H9 (cell line): ENCODE measurements at regions not wholly inside any gene's neighbourhood (a gene's known extent, or its start where the extent isn't known, plus 50 kb on each side); places are given as distances from the start of the nearest gene placed in this dataset.

Experiments used
- DNase-seq: peaks from one replicate; pipeline ENCODE4 v3.0.0-alpha.2; 2017
- H2AFZ ChIP-seq: one replicate; pipeline ENCODE4 v1.6.1; 2013; ENCODE audit warnings: mild to moderate bottlenecking, low read length, control low read depth, moderate library complexity
- H2AK5ac ChIP-seq: 2 replicates; pipeline ENCODE4 v1.6.1; 2013; ENCODE audit warnings: low read length, control low read depth, mixed read lengths; ENCODE audit not compliant: insufficient read length
- H2BK120ac ChIP-seq: one replicate; pipeline ENCODE4 v1.6.1; 2013; ENCODE audit warnings: low read depth, mild to moderate bottlenecking, low read length, control low read depth, inconsistent platforms; ENCODE audit not compliant: poor library complexity, severe bottlenecking
- H2BK12ac ChIP-seq: 2 replicates; pipeline ENCODE4 v1.6.1; 2013; ENCODE audit warnings: low read length, control low read depth, mixed read lengths, low read depth; ENCODE audit not compliant: insufficient read length
- H2BK15ac ChIP-seq: 2 replicates; pipeline ENCODE4 v1.6.1; 2013; ENCODE audit warnings: low read depth, low read length, control low read depth
- H2BK20ac ChIP-seq: one replicate; pipeline ENCODE4 v1.6.1; 2013; ENCODE audit warnings: low read depth, mild to moderate bottlenecking, low read length, control low read depth, inconsistent platforms; ENCODE audit not compliant: poor library complexity, severe bottlenecking
- H2BK5ac ChIP-seq: 2 replicates; pipeline ENCODE4 v1.6.1; 2013; ENCODE audit warnings: low read length, control low read depth, mixed read lengths; ENCODE audit not compliant: insufficient read length
- H3K14ac ChIP-seq: 2 replicates; pipeline ENCODE4 v1.6.1; 2013; ENCODE audit warnings: low read length, control low read depth; ENCODE audit not compliant: insufficient read depth
- H3K18ac ChIP-seq: 2 replicates; pipeline ENCODE4 v1.6.1; 2013; ENCODE audit warnings: low read depth, mild to moderate bottlenecking, mixed read lengths, low read length, control low read depth; ENCODE audit not compliant: insufficient read length
- H3K23ac ChIP-seq: 2 replicates; pipeline ENCODE4 v1.6.1; 2013; ENCODE audit warnings: low read length, control low read depth, mixed read lengths, low read depth; ENCODE audit not compliant: insufficient read length
- H3K23me2 ChIP-seq: 2 replicates; pipeline ENCODE4 v1.6.1; 2013; ENCODE audit warnings: low read depth, mild to moderate bottlenecking, mixed read lengths, low read length, control low read depth; ENCODE audit not compliant: insufficient read length, poor library complexity, severe bottlenecking
- H3K27ac ChIP-seq: 2 replicates; pipeline ENCODE4 v1.5.1; 2013; ENCODE audit warnings: low read length, control low read depth, mixed read lengths, low read depth; ENCODE audit not compliant: insufficient read length
- H3K27me3 ChIP-seq: 2 replicates; pipeline ENCODE4 v1.6.1; 2013; ENCODE audit warnings: low read length, control low read depth, inconsistent platforms; ENCODE audit not compliant: insufficient read depth
- H3K4ac ChIP-seq: 2 replicates; pipeline ENCODE4 v1.6.1; 2013; ENCODE audit warnings: low read depth, mild to moderate bottlenecking, control low read depth, inconsistent platforms, low read length, moderate library complexity
- H3K4me1 ChIP-seq: 2 replicates; pipeline ENCODE4 v1.6.1; 2013; ENCODE audit warnings: low read length, control low read depth, inconsistent platforms; ENCODE audit not compliant: insufficient read depth
- H3K4me2 ChIP-seq: 2 replicates; pipeline ENCODE4 v1.6.1; 2013; ENCODE audit warnings: low read length, control low read depth, mixed read lengths; ENCODE audit not compliant: insufficient read length, insufficient read depth
- H3K56ac ChIP-seq: 2 replicates; pipeline ENCODE4 v1.6.1; 2013; ENCODE audit warnings: low read depth, mild to moderate bottlenecking, mixed read lengths, low read length, control low read depth; ENCODE audit not compliant: insufficient read length
- H3K79me1 ChIP-seq: 2 replicates; pipeline ENCODE4 v1.6.1; 2013; ENCODE audit warnings: low read depth, mild to moderate bottlenecking, moderate library complexity, low read length, control low read depth, inconsistent platforms; ENCODE audit not compliant: insufficient read depth, poor library complexity, severe bottlenecking
- H3K79me2 ChIP-seq: 2 replicates; pipeline ENCODE4 v1.6.1; 2013; ENCODE audit warnings: low read length, control low read depth, inconsistent platforms; ENCODE audit not compliant: insufficient read depth
- H3K9ac ChIP-seq: 2 replicates; pipeline ENCODE4 v1.6.1; 2013; ENCODE audit warnings: low read length, control low read depth, mixed read lengths; ENCODE audit not compliant: insufficient read length; ENCODE audit errors: extremely low read depth
- H3K9me3 ChIP-seq: one replicate; pipeline ENCODE4 v1.6.1; 2013; ENCODE audit warnings: low read depth, low read length, inconsistent platforms; ENCODE audit not compliant: control insufficient read depth
- H3T11ph ChIP-seq: one replicate; pipeline ENCODE4 v1.6.1; 2013; ENCODE audit warnings: mild to moderate bottlenecking, low read length, control low read depth, inconsistent platforms
- H4K20me1 ChIP-seq: one replicate; pipeline ENCODE4 v1.6.1; 2013; ENCODE audit not compliant: control insufficient read depth, insufficient read length, insufficient read depth
- H4K5ac ChIP-seq: 2 replicates; pipeline ENCODE4 v1.6.1; 2013; ENCODE audit warnings: low read depth, mild to moderate bottlenecking, mixed read lengths, low read length, control low read depth; ENCODE audit not compliant: insufficient read length
- H4K8ac ChIP-seq: replicated peaks from 2 replicates; pipeline ENCODE4 v1.6.1; 2013; ENCODE audit warnings: low read length, control low read depth, mixed read lengths, low read depth; ENCODE audit not compliant: insufficient read length
- H4K91ac ChIP-seq: 2 replicates; pipeline ENCODE4 v1.6.1; 2013; ENCODE audit warnings: low read depth, mild to moderate bottlenecking, moderate library complexity, mixed read lengths, low read length, control low read depth; ENCODE audit not compliant: insufficient read length
- H3K27ac Mint-ChIP-seq, 3 experiments: 2 replicates in 2 of 3; 3 replicates in 1 of 3; pipeline ENCODE4 v1.8.0; 2020 to 2021; ENCODE audit warnings: mixed read lengths in 3 of 3, mild to moderate bottlenecking in 1 of 3, moderate library complexity in 1 of 3
- H3K27me3 Mint-ChIP-seq: 2 replicates; pipeline ENCODE4 v1.8.0; 2021; ENCODE audit warnings: low read depth, mild to moderate bottlenecking, moderate library complexity, mixed read lengths
- H3K36me3 Mint-ChIP-seq, 3 experiments: 2 replicates in 2 of 3; 3 replicates in 1 of 3; pipeline ENCODE4 v1.8.0; 2020 to 2021; ENCODE audit warnings: low read depth in 3 of 3, mixed read lengths in 3 of 3; ENCODE audit not compliant: insufficient read depth in 1 of 3
- H3K4me1 Mint-ChIP-seq, 2 experiments: 2 replicates each; pipeline ENCODE4 v1.8.0; 2020; ENCODE audit warnings: mixed read lengths in 2 of 2
- H3K4me3 Mint-ChIP-seq, 2 experiments: 2 replicates in 1 of 2; 3 replicates in 1 of 2; pipeline ENCODE4 v1.8.0; 2020 to 2021; ENCODE audit warnings: mild to moderate bottlenecking in 2 of 2, mixed read lengths in 2 of 2, moderate library complexity in 1 of 2
- H3K9me3 Mint-ChIP-seq, 2 experiments: 2 replicates in 1 of 2; 3 replicates in 1 of 2; pipeline ENCODE4 v1.8.0; 2020; ENCODE audit warnings: mild to moderate bottlenecking in 2 of 2, mixed read lengths in 2 of 2, moderate library complexity in 1 of 2
- WGBS: extraction: QIAGEN DNeasy Blood & Tissue Kit; methylation state at CpG from one replicate; pipeline ENCODE4 v1.1.7; 2013; ENCODE audit warnings: missing lambda C conversion rate, low lambda C conversion rate, mixed read lengths; ENCODE audit not compliant: insufficient read length; ENCODE audit errors: extremely low coverage; 5-methylcytosine and 5-hydroxymethylcytosine counted together
- TF ChIP-seq, protein P1 (sequence below): fragments of 200-600 bp; sonication (generic); conservative IDR thresholded peaks from 3 replicates; pipeline ENCODE4 v1.8.0; 2021; ENCODE audit warnings: antibody characterized with exemption, mild to moderate bottlenecking

DNA sequence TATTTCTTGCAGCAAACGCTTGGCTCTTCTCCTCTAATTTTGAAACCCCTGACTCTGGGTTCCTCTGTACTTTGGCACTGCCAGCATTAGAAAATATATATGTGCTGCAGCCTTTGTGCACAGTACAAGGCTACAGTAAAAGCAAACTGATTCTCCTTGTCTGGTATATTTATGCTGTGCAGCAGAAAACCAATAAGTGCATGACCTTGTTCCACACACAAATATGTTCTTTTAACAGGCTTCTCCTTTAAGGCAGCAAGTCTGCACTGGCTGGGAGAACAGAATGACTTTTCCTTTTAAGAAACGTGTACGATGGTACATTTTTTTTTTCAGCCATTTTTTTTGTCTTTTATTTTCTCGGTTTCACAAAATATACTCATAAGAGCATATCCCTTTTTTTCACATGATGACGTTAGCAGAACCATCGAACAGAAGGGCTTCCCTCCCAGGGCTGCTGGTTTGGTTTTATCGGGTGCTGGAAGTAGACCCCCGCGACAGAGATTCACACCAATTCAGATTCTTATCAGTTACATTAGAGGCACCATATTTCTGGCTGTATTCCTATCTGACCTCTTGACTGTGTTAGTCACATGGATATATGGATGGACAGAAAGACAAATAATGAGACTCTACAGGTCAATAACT is 129.9 kb upstream of the ARID1B start:
- Histone ChIP-seq H4K8ac (no peak overlapping the region), H3K23ac (no peak overlapping the region)

More for the DNA sequence above, 129.9 kb upstream of the ARID1B start:
- Histone ChIP-seq H4K5ac (no peak overlapping the region), H4K20me1 (no peaks in the 10 kb centered on the region), H3K79me2 (no peaks in the 10 kb centered on the region), H2BK120ac (no peak overlapping the region), H3K18ac (no peak overlapping the region), H3K9me3 (no peaks in the 10 kb centered on the region), H2AK5ac (no peak overlapping the region), H3T11ph (no peak overlapping the region), H3K4me2 (no peak overlapping the region), H2BK5ac (no peak overlapping the region), H3K79me1 (no peaks in the 10 kb centered on the region), H3K27me3 (no peaks in the 10 kb centered on the region), H3K27ac (no peak overlapping the region), H2BK12ac (no peak overlapping the region), H3K9ac (no peak overlapping the region), H3K4me1 (no peaks in the 10 kb centered on the region), H3K14ac (no peak overlapping the region), H2BK20ac (no peak overlapping the region), H4K91ac (no peak overlapping the region), H2AFZ (no peak overlapping the region), H3K4ac (no peak overlapping the region), H2BK15ac (no peak overlapping the region), H3K56ac (no peak overlapping the region), H3K23me2 (no peaks in the 10 kb centered on the region)
- H3K9me3 Mint-ChIP-seq, result peaks cover 3 to 7% of the 10 kb centered on the region in 2 experiments; a peak in 3 of 5 replicates
- H3K27me3 Mint-ChIP-seq, result peaks cover 6% of the 10 kb centered on the region
- peaks cover 4 to 7% of the 10 kb centered on the region in 2 experiments; a peak in 3 of 4 replicates for H3K4me1 Mint-ChIP-seq
- H3K36me3 Mint-ChIP-seq, result peaks cover 0 to 6% (median 5%) of the 10 kb centered on the region in 3 experiments; a peak in 5 of 7 replicates
- DNase-seq, result no peak
- TF ChIP-seq, protein P1, sequence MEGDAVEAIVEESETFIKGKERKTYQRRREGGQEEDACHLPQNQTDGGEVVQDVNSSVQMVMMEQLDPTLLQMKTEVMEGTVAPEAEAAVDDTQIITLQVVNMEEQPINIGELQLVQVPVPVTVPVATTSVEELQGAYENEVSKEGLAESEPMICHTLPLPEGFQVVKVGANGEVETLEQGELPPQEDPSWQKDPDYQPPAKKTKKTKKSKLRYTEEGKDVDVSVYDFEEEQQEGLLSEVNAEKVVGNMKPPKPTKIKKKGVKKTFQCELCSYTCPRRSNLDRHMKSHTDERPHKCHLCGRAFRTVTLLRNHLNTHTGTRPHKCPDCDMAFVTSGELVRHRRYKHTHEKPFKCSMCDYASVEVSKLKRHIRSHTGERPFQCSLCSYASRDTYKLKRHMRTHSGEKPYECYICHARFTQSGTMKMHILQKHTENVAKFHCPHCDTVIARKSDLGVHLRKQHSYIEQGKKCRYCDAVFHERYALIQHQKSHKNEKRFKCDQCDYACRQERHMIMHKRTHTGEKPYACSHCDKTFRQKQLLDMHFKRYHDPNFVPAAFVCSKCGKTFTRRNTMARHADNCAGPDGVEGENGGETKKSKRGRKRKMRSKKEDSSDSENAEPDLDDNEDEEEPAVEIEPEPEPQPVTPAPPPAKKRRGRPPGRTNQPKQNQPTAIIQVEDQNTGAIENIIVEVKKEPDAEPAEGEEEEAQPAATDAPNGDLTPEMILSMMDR, result no peak
- H3K4me3 Mint-ChIP-seq, result no peak overlapping the region
- WGBS, result no CpG with 5 or more reads among the region's 9 CpGs
- no peak overlapping the region for H3K27ac Mint-ChIP-seq
